Colon (tissue), 2 donors: ENCODE measurements at regions not wholly inside any gene's neighbourhood (a gene's known extent, or its start where the extent isn't known, plus 50 kb on each side); places are given as distances from the start of the nearest gene placed in this dataset.

Experiments
- FAIRE-seq: peaks from 2 replicates; lab custom pipeline; 2012; peaks lifted over from hg19 to GRCh38; lab: Jason Lieb, UNC
- donor health status: control.
- donor health status: control.

GRCh38 chr4:115770046-115770543 lies 656.7 kb upstream of the NDST4 start:
- no peak for FAIRE-seq

GRCh38 chr4:115769396-115769795 lies 656.0 kb upstream of the NDST4 start:
- no peak for FAIRE-seq

- FAIRE-seq: no peak
Observed at GRCh38 chr4:115763051-115763450, 649.6 kb upstream of the NDST4 start.

GRCh38 chr4:115759231-115759630 lies 645.8 kb upstream of the NDST4 start:
- FAIRE-seq: no peak

GRCh38 chr4:115749404-115749803 lies 636.0 kb upstream of the NDST4 start:
- FAIRE-seq: no peak

- no peak for FAIRE-seq
Observed at GRCh38 chr4:115740806-115741205, 627.4 kb upstream of the NDST4 start.

- FAIRE-seq: no peak
Observed at GRCh38 chr4:115729739-115730266, 616.4 kb upstream of the NDST4 start.

GRCh38 chr4:115723621-115724020 lies 610.2 kb upstream of the NDST4 start:
- FAIRE-seq: no peak

GRCh38 chr4:115720611-115721010 lies 607.2 kb upstream of the NDST4 start:
- no peak for FAIRE-seq

GRCh38 chr4:115711575-115711974 lies 598.2 kb upstream of the NDST4 start:
- no peak for FAIRE-seq

- FAIRE-seq: no peak
Observed at GRCh38 chr4:115688961-115689360, 575.5 kb upstream of the NDST4 start.

GRCh38 chr4:115687052-115687755 lies 573.8 kb upstream of the NDST4 start:
- no peak for FAIRE-seq

- no peak for FAIRE-seq
Observed at GRCh38 chr4:115678425-115678941, 565.1 kb upstream of the NDST4 start.

GRCh38 chr4:115675719-115676118 lies 562.3 kb upstream of the NDST4 start:
- FAIRE-seq: peak; percentile 72

GRCh38 chr4:115674485-115674884 lies 561.1 kb upstream of the NDST4 start:
- no peak for FAIRE-seq

- no peak for FAIRE-seq
Observed at GRCh38 chr4:115671581-115671980, 558.2 kb upstream of the NDST4 start.

- FAIRE-seq: no peak
Observed at GRCh38 chr4:115670930-115671329, 557.5 kb upstream of the NDST4 start.

- no peak for FAIRE-seq
Observed at GRCh38 chr4:115668396-115668795, 555.0 kb upstream of the NDST4 start.

GRCh38 chr4:115664285-115664684 lies 550.9 kb upstream of the NDST4 start:
- FAIRE-seq: no peak

- FAIRE-seq: no peak
Observed at GRCh38 chr4:115660465-115660864, 547.0 kb upstream of the NDST4 start.

- FAIRE-seq: no peak
Observed at GRCh38 chr4:115657991-115658650, 544.7 kb upstream of the NDST4 start.

GRCh38 chr4:115655626-115656025 lies 542.2 kb upstream of the NDST4 start:
- no peak for FAIRE-seq

GRCh38 chr4:115648786-115649185 lies 535.4 kb upstream of the NDST4 start:
- FAIRE-seq: no peak
